GM13977 (cell line): ENCODE measurements at regions not wholly inside any gene's neighbourhood (a gene's known extent, or its start where the extent isn't known, plus 50 kb on each side); places are given as distances from the start of the nearest gene placed in this dataset.

Experiments
- DNase-seq: peaks from one replicate; pipeline ENCODE4 v3.0.0; 2012; ENCODE audit warnings: low spot score
- CTCF ChIP-seq: IDR thresholded peaks from 2 replicates; pipeline ENCODE4 v1.5.1; 2012; ENCODE audit warnings: mild to moderate bottlenecking, control low read depth; ENCODE audit not compliant: insufficient read depth; ENCODE audit errors: extremely low read depth, missing control alignments
- in situ Hi-C: fragments of 300-500 bp; cut with MboI; formaldehyde crosslinking; loops from one replicate; pipeline ENCODE4 v1.12.0; 2022; ENCODE audit warnings: low sequenced_read_pairs, low pct_unique_long_range_greater_than_20kb, mixed read lengths, inconsistent platforms; ENCODE audit not compliant: unreplicated experiment

GRCh38 chr4:110683601-110684000 is 60.7 kb upstream of the PITX2 start:
- in situ Hi-C loops, result no loop called here
- DNase-seq, result no peak
- no peak for TF ChIP-seq CTCF

GRCh38 chr4:110702326-110702725 is 79.4 kb upstream of the PITX2 start:
- DNase-seq, result no peak
- no peak for TF ChIP-seq CTCF
- in situ Hi-C loops, result no loop called here

- in situ Hi-C loops, result no loop called here
- no peak for DNase-seq
Measured at GRCh38 chr4:110704748-110705439, 82.0 kb upstream of the PITX2 start.

GRCh38 chr4:110705440-110705782 is 82.5 kb upstream of the PITX2 start:
- no peak for DNase-seq
- in situ Hi-C loops, result no loop called here
- no peak for TF ChIP-seq CTCF

More at GRCh38 chr4:110704748-110705439, 82.0 kb upstream of the PITX2 start:
- TF ChIP-seq CTCF, result no peak

GRCh38 chr4:110710070-110710469 is 87.2 kb upstream of the PITX2 start:
- DNase-seq, result no peak
- in situ Hi-C loops, result no loop called here

GRCh38 chr4:110712486-110712885 is 89.6 kb upstream of the PITX2 start:
- DNase-seq, result no peak
- TF ChIP-seq CTCF, result no peak
- in situ Hi-C loops, result no loop called here

More at GRCh38 chr4:110710070-110710469, 87.2 kb upstream of the PITX2 start:
- TF ChIP-seq CTCF, result no peak
